ENCODE measurements at regions not wholly inside any gene's neighbourhood (a gene's known extent, or its start where the extent isn't known, plus 50 kb on each side); places are given as distances from the start of the nearest gene placed in this dataset.
"Not testable (repeated sequence)": the region's sequence is repeated elsewhere in the genome, so short reads cannot be mapped to it uniquely, and the experiment has no call there.

DNA sequence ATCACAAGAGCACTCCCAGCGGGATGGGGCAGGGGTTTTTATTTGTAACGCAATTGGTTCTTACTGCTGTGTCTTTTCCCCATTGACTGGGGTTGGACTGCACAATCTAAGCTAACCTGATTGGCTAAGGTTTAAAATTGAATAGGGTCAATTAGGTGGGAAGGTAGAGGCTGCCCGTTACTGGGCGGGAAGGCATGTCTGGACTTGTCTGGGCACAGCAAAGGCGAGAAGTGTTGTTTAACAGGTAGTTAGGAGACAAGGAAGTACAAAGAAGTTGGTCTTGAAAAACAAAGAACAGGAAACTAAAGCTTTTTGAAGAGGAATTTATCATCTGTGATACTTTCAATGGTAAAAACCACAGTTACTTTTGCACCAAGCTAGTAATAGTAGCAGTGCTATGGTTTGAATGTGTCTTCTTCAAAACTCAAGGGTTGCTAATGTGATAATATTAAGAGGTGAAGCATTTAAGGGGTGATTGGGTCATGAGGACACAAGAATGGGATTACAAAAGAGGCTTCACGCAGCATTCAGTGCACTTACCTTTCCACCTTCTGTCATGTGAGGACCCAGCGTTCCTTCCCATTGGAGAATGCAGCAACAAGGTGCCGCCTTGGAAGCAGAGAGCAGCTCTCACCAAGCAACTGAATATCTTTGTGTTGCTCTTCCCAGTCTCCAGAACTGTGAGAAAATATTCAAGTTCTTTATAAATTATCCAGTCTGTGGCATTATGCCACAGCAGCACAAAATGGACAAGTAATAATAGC, 875.5 kb upstream of the SORCS1 start:
- no peak for DNase-seq

DNA sequence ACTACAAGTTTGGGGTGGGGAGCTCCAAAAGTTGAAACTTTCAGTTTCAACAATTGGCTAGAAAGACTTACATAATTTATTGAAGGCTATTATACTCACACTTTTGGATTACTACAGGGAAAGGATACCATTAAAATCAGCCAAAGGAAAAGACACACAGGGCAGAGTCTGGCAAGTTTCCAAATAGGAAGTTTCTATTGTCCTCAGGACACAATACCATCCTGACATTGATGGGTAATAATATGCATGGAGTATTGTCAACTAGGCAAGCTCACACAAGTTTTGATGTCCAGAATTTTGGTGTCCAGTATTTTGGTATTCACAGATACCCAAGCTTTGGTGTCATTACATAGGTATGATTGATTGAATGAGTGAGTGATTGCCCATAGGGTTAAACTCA, 872.6 kb upstream of the SORCS1 start:
- no peak for DNase-seq

DNA sequence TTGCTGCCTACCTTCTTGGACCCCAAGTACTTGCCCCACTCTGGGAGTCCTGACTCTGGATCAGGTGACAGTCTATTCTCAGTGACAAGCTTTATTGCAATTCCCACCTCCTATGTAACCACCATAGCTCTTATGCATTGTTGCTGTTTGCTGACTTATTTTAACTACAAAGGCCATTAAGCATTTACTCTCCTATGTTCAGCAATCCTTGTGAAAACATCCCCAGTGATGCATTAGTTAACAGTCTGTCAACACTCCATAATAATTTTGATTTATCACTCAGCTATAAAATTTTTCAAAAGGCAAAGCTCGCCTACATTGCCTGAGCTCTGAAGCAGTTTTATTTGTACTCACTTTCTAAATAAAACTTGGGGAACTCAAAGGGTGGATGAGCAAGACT, 871.8 kb upstream of the SORCS1 start:
- no peak for DNase-seq

DNA sequence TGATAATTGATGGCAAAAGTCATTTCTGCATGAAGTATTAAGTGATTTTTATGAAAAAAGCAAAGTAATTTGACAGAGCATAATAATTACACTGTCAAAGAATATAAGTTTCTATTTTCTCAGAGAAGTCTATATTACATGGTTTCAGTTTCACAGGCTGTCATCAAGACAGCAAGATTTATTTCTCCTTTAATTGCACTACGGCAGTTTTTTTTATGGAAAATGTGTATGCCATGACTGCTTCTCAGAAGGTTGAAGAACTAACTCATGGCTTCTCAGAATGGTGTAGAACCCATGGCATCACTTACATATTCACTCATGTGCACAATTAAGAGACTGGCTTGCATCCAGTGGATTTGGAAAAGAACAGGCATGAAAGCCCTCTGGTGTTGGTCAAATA, 870.3 kb upstream of the SORCS1 start:
- no peak for DNase-seq

DNA sequence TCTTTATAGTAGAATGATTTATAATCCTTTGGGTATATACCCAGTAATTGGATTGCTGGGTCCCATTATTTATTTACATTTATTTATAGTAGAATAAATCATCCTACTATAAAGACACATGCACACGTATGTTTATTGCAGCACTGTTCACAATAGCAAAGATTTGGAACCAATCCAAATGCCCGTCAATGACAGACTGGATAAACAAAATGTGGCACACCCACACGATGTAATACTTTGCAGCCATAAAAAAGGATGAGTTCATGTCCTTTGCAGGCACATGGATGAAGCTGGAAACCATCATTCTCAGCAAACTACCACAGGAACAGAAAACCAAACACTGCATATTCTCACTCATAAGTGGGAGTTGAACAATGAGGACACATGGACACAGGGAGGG, 869.0 kb upstream of the SORCS1 start:
- DNase-seq = not testable (repeated sequence)

DNA sequence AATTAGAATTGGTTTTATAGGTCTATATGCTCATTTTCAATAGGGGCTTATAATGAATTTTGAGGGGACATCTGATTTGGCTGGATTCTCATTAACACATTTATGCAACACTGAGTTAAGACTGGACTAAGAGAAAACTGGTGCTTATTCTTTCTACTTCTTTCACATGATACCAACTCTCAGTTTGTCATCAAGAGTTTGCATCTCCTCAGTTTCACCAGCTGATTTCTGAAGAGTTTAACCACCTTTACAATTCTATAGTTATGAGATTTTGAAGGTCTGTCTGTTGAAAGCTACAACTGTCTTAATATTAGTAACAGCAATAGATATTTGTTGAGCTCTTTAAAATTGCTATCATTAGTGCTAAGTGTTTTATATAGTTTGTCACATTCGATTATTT, 867.0 kb upstream of the SORCS1 start:
- no peak for DNase-seq

DNA sequence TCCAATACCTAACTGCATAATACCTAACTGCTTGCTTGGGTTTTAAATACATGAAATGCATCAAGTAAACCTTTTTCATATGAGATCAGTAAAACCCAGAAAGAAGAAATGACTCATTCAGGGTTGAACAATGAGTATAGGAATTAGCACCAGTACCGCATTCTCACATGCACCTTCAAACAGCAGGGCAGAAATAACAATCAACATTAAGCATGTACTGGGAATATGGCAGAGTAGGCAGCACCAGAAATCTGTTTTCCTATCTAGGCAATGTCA, 850.3 kb upstream of the SORCS1 start:
- DNase-seq = no peak

DNA sequence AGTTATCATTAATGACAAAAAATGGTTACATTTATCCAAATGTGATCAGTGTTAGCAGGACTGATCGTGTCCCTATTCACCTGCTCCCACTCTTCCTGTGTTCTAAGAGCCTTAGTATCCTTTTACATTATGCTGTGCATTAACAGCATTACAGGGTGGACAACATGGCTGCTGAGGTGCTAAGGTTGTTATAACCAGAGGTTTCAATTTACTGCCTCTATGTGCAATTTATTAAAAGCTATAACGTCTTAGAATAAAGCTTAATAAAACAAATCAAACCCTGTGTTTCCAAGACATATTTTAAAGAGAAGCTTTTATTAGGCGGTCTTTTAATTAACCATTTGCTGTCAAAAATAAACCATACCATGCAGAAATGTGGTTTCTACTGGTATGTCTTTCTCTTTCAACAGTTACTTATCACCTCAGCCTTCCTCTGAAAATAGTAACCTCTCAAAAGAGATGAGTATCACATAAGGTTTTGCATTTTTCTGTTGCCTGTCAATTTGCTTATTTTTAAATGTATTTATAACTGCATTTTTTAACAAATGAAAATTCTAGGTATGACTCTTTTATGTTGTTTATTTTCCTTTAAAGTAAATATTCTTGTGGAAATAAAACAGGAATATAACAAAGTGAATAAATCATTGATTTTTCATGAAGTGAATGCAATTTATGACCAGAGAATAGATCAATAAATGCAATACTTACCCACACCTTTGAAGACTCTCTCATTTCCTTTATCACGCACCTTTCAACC, 849.8 kb upstream of the SORCS1 start:
- no peak for DNase-seq

DNA sequence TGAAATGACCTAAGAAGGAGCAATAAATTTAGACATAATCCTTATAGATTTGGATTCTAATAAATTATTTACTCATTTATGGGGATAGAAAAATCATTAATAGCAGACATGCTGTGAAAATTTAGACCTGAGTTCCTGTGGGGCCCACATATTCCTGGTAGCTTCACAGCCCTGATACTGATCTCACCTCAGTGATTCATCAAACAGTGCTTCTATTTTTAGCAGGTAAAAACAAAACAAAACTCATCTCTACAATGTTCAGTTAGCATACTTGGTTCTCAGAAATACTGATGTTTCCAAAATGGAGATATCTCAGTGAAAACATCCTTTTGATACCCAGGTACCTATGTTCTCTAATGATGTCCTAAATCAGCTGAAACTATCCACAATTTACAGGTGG, 841.1 kb upstream of the SORCS1 start:
- no peak for DNase-seq

DNA sequence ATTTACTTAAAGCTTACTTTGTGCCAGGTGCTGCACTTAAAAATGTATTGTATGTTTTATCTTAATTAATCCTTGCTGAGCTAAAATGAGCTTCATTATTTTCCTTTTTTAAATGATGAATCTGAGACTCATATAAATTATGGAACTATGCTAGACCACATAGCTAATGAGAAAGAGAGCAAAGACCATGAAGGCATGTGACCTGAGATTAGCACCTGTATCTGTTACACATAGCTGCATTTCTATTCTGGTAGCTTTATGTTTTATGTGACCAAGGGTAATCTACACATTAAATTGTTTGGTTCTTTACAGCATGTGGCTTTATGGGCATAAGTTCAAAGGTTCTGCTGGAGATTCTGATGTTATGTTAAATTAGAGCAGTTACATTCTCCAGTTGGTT, 839.1 kb upstream of the SORCS1 start:
- DNase-seq = no peak

DNA sequence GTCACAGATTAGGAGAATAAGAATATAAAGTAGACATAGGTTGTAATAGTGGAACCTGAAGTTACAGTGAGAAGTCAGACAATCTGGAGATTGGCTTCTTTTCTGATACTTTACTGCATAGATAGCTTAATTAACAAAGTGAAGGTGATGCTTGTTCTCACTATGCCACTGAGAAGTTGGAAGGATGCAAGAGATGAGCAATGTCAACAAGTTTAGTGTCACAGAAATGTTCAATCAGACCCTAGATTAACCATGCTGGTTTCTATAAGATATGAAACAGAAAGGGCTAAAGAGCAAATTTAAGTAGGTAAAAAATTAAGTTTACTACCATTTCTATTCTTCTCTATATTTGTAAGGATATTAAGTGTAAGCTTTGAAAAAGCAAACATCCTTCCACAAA, 838.6 kb upstream of the SORCS1 start:
- DNase-seq = no peak

DNA sequence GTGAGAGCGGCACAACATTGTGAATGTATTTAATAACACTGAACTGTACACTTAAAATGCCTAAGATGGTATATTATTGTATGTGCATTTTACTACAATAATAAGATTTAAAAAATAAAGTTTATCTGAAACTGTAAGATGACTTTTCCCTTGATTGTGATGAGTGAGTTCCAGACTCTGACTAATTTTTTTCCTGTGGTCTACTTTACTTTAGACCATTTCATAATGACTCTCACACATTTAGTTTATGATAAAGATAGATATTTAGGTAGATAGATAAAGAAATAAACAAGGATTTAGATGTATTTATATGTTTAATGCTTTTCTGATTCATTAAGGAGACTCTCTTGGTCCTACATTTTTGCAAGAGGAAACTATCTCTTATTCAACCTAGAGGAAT, 835.9 kb upstream of the SORCS1 start:
- DNase-seq = no peak

DNA sequence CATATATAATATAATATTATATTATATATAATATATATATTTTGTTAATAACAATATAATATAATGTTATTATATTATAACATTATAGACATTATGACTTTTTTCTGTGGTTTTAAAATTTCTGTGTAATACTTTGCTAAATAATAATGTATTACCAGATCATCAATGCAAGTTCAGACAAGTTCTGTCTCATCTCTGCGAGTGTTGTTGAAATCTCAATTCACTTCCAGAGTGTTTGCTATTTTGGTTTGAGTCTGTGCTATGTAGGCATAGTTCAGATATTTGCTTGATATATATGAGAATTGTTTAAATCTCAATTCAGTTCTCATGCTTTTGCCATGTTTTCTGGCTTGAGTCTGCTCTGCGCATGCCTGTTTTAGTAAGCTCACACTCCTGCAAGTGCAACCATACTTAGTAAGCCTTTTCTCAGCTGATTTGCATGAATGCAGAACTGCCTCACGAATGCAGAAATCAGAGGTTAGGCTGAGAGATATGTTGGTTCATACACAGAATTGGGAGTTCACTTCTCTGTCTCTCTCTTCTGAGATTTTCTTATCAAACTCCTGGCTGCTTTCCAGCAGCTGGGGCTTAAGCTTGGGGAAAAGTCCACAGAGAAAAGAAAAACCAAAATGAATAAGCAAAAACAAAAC, 830.2 kb upstream of the SORCS1 start:
- DNase-seq = no peak

DNA sequence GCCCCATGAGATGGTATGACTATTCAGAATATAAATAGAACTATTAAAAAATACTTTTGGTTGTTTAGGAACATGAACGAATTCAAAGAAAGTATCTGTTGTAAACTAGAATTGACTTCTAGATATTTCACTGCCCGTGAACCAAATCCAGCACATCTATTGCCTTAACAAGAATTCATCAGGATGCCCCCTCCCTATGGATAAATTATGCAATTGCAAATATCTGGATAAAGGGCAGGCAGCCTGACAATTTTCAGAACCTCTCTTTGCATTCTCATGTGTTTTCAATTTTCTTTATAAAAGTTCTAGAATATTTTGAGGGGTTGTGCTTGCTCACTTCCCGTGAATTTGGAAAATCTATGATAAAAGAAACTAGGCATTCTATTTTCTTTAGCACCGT, 822.1 kb upstream of the SORCS1 start:
- DNase-seq = no peak

DNA sequence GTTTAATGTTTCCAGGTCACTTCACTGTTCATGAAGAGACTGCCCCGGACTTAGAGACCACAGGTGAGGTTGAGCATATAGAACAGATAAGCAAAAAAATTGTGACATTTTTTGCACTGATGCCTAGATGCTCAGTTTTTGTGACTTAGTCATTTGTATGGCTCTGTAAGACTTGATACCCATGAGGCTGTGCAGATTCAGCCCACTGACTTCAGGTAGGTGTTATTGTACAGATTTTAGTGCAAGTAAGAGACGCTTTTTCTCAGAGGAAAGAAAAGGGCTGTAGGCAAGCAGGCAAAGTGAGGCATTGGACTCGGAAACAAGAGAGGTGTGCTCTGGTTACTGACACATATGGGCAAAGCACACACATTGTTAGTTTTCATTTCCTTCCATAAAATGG, 820.1 kb upstream of the SORCS1 start:
- DNase-seq = no peak

DNA sequence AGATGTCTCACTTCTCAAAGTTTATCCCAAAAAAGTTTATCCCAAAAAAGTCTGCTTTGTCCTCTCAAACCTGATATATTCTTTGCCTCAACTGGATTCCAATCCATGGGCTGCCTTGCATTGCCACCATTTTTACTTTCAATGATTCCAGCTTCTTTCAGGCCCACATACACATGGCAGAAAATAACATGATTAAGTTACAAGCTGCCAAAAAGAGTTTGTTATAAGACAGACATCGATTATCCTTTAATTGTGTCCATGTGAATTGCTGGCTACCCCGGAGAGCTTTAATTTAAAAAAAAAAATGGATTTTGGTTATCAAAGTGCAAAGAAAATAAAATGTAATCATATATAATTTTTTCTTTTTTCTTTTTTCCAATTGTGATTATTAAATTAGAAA, 819.6 kb upstream of the SORCS1 start:
- DNase-seq = no peak

DNA sequence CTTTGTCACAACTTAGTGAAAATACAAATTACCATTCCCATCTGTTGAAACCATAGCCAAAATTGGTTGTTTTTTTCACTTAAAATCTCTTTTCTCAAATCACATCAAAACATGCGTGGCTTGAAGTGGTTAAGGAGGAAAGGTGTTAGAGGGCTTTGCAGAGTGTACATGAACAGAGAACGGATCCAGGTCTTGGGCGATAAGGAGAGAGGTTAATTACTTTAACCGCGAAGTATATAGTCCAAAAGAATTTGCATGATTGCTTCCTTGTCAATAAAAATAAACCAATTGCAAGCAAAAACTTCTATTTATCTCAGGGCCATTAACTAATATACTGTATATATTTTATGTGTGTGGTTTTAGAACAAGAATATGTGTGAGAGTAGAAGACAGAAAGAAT, 813.9 kb upstream of the SORCS1 start:
- DNase-seq = no peak

DNA sequence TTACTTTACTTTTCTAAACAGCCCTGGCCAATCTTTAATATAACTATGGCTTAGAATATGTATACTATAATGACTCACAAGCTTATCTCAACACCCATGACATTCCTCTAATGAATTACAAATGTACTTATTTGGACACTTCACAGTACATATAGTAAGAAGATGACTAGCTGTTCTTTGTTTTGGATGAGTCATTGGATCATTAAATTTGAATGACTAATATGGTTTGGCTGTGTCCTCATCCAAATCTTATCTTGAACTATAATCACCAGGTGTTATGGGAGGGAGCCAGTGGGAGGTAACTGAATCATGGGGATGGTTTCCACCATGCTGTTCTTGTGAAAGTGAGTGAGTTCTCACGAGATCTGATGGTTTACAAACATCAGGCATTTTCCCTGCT, 807.5 kb upstream of the SORCS1 start:
- no peak for DNase-seq

DNA sequence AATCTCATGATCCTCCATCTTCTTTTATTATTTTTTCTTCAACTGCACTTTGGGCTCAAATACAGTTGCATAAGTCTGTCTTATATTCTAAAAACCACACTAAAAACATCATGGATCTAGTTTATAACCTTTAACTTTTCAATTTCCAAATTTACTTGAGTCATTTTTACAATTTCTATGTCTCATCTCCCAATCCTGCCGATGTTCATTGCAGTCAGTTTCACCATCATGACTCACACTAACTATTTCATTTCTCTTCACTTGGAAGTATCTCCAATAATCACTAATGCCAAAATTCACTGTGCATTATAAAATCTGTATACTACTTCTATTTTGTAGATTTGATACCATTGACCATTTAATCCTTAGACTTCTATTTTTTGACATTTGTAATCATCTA, 806.9 kb upstream of the SORCS1 start:
- no peak for DNase-seq

DNA sequence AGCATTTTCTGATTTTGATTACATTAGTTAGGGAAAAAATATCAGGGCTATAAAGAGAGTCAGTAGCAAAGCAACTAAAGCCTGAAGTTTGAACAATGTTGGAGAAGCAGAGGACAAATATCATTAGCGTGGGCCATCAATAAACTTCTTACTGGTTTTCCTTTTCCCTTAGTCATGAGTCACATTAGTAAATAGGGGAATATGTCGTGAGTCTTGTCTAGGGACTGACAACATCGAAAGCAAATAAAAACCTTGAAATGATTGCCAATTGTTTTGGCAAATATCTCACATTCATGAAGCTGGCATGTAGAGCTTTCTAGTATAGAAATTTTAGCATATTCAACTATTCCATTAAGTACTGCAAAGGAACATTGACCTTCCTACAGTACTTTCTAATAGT, 806.0 kb upstream of the SORCS1 start:
- no peak for DNase-seq

DNA sequence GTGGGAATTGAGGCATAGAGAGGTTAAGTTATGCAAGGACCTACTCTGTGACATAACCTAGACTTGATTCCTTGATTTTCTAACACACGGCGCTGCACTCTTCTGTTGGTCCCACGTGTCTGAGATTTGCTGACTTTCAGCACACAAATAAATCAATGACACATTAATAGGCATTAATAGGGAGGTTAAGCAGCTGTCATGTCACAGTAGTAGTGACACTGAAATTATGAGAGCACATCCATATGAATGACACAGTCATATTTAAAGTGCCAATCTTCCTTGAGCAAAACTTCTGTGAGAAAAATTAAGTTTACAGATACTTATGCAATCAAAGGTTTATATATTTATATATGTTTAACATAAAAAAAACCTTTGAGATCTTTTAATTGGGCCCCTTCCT, 805.4 kb upstream of the SORCS1 start:
- no peak for DNase-seq

DNA sequence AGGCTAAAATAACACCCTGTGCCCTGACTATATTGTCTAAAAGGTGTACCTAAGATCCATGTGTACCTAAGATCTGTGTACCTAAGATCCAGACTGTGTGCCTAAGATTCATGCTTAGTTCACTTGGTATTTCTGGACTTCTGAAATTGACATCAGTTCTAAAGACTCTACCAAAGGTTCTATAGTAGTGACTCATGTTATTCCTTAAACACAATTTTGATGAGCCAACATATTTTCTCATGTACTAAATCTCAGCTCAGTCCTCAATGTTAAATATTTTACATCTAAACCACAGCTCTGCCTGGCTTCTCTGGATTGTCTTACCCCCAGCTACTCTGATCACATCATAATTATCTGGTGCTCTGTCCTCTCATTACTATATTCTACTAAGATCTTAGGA, 802.3 kb upstream of the SORCS1 start:
- no peak for DNase-seq

DNA sequence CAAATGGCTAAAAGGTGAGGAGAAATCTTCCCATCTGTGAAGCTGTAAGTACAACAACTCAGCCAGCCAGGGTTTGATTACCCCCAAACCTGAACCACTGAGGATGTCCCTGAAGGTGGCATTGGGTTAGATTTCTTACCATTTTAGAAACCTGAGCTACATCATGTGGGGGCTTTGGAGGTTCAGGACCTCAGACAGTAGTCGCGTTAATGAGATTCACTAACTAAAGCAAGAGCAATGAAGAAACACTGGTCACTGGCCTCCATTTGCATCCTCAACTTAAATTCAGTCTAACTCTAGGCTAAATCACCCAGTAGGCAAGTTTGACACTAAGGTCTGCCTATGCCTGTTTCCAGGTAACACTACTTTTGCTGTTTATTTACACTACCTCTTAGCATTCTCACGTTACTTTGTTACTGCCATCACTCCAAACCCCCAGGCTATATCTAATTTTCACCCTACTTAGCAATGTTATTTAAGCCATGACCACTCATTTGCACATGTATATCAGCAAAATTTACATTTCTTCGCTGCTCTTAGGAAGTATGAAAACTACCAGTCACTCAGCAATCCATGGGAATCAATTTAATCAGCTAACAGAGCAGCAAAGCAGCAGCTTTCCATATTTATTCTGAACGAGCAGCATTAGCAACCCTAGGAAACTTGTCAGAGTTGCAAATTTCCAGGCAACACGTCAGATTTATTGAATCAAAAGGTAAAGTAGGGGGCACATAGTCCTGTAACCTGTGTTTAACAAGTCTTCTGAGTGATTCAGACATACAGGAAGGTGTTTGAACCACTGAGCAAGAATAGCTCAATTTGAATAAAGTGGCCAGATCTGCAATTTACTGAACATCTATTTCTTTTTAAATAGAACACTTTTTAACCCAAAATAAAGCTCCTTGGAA, 788.4 kb upstream of the SORCS1 start:
- no peak for DNase-seq
